HG03520 (cell line): ENCODE measurements at regions not wholly inside any gene's neighbourhood (a gene's known extent, or its start where the extent isn't known, plus 50 kb on each side); places are given as distances from the start of the nearest gene placed in this dataset.

Source experiments
- ATAC-seq: cut with Tn5 transposase; IDR thresholded peaks from one replicate; pipeline ENCODE4 v1.9.1; 2021; ENCODE audit warnings: mild to moderate bottlenecking, moderate library complexity; ENCODE audit not compliant: unreplicated experiment

- ATAC-seq: peak; percentile 52
Observed at GRCh38 chr6:45741437-45742171, 274.1 kb downstream of the CLIC5 start.

GRCh38 chr6:45739058-45739457, 276.6 kb downstream of the CLIC5 start:
- ATAC-seq: no peak

- ATAC-seq: no peak
Observed at GRCh38 chr6:45738057-45738455, 277.6 kb downstream of the CLIC5 start.

GRCh38 chr6:45737331-45738056, 278.2 kb downstream of the CLIC5 start:
- ATAC-seq: peak; percentile 61

GRCh38 chr6:45736134-45736533, 279.5 kb downstream of the CLIC5 start:
- no peak for ATAC-seq

- no peak for ATAC-seq
Observed at GRCh38 chr6:45732731-45733130, 282.9 kb downstream of the CLIC5 start.

- ATAC-seq: no peak
Observed at GRCh38 chr6:45730232-45730631, 285.4 kb downstream of the CLIC5 start.

GRCh38 chr6:45728674-45729073, 287.0 kb downstream of the CLIC5 start:
- no peak for ATAC-seq

GRCh38 chr6:45727819-45728449, 287.7 kb downstream of the CLIC5 start:
- no peak for ATAC-seq

GRCh38 chr6:45727228-45727627, 288.4 kb downstream of the CLIC5 start:
- no peak for ATAC-seq

GRCh38 chr6:45726444-45726843, 289.2 kb downstream of the CLIC5 start:
- ATAC-seq: no peak

GRCh38 chr6:45724511-45724910, 291.1 kb downstream of the CLIC5 start:
- no peak for ATAC-seq

GRCh38 chr6:45724027-45724426, 291.6 kb downstream of the CLIC5 start:
- no peak for ATAC-seq

- no peak for ATAC-seq
Observed at GRCh38 chr6:45722876-45723275, 292.8 kb downstream of the CLIC5 start.

GRCh38 chr6:45721665-45722064, 294.0 kb downstream of the CLIC5 start:
- no peak for ATAC-seq

GRCh38 chr6:45718871-45719270, 296.8 kb downstream of the CLIC5 start:
- ATAC-seq: no peak

GRCh38 chr6:45718131-45718530, 297.5 kb downstream of the CLIC5 start:
- ATAC-seq: no peak

- ATAC-seq: no peak
Observed at GRCh38 chr6:45717715-45718114, 297.9 kb downstream of the CLIC5 start.

GRCh38 chr6:45717027-45717426, 298.6 kb downstream of the CLIC5 start:
- no peak for ATAC-seq

GRCh38 chr6:45715508-45715803, 300.2 kb downstream of the CLIC5 start:
- no peak for ATAC-seq

- ATAC-seq: no peak
Observed at GRCh38 chr6:45714741-45715507, 300.7 kb downstream of the CLIC5 start.
